Hypothalamus (tissue), 51 donors: ENCODE measurements at regions not wholly inside any gene's neighbourhood (a gene's known extent, or its start where the extent isn't known, plus 50 kb on each side); places are given as distances from the start of the nearest gene placed in this dataset.

ENCODE experiments used
- DNase-seq, 51 donors: peaks; one replicate each; lab custom pipeline; 2025; lab: John Stamatoyannopoulos, UW

DNA sequence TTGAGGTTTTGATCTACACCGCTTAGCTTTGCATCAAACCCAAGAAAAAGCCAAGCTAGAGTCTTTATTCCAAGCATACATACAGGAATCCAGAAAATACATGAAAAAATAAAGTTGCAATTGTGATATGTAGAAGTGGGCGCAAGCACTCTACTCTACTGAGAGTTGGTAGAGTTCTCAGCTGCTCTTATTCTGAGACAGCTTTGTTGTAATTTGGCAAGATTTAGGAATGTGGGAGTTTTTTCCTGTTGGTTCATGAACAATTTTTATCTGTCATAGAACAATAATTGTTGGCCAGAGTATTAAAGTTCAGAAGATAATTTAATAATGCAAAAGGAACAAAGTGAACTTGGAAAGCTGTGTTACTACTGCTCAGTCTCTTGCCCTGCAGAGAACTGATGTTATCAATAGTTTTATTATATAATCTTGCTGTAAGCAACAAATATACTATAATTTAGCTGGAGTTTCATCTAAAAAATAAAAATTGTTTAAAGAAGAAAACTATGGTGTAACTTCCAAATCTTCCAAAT is 302.0 kb upstream of the RND3 start:
- DNase-seq, result no peak

DNA sequence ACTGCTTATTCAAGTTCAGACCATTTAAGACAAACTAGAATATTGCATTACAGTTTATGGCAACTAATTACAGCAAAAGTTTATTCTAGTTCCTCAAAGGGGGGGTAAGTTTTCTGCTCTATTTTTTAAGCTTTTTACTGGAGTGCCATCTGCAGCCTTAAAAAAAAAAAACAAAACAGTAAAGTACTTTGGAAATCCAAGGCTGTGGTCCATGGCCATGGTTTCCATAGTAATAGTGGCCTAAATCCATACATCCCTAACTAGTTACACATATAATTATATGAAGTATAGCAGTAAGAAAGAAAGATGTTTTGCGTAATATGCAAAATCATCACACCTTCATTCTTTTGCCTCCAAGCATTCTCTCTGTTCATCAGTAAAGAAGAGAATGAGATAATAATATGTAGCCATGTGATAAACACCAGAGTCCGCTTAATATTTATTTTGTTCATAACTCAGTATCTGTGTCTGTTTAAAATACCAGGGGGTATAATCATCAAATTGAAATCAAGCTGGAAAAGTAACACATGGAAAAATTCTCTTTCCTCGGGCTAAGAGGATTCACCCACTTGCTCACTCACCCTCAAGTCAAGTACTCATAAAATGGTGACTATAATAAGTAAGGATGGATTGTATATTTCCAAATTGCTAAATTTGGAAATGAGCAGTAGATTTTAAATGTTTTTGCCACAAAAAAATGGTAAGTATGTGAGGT is 301.1 kb upstream of the RND3 start:
- DNase-seq, result no peak

DNA sequence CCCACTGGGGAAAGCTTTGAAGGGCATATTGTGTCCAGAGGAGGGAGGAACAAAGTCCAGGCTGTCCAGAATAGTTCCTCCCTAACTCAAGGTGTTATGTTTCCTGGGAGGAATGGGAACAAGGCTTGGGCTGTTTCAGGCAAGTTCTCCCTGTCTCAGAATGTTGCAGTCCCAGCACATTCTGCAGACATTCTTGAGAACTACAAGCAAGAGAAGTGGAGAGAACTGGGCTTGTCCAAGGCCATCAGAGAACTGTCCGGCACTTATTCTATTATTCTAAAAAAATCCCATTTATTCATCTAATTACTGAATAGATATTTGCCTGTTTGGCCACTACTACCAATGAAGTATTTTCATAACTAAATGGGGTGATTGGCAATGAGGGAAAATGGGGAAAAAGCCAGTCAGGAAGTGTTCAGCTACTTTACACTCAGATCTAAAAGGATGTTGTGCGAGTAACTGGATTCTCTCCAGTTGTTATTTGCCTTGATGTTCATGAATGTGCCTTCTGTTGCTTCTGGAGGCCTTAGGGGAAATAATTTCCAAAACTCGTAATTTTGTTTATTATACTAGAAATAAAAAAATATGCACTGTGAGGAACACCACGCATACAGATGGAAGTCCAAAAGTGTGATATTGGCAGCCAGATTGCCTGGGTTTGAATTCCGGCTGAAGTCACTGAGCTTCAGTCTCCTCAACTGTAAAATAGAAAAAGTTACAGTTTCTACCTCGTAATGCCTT is 300.1 kb upstream of the RND3 start:
- DNase-seq, result no peak

DNA sequence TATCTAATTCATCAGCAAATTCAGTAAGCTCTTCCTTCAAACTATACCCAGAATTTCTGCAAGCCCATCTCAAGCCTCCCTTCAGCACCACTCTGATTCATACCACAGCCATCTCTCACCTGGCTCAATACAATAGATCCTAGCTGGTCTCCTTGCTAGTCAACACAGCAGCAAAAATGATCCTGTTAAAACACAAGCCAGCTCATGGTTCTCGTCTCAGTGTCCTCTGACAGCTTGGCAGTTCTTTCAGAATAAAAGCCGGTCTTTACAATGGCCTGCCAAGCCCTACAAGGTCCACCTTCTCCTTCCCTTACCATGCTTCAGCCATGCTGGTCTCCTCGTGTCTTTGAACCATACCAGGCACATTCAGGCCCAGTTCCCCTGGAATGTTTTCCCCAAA is 296.9 kb upstream of the RND3 start:
- no peak for DNase-seq

DNA sequence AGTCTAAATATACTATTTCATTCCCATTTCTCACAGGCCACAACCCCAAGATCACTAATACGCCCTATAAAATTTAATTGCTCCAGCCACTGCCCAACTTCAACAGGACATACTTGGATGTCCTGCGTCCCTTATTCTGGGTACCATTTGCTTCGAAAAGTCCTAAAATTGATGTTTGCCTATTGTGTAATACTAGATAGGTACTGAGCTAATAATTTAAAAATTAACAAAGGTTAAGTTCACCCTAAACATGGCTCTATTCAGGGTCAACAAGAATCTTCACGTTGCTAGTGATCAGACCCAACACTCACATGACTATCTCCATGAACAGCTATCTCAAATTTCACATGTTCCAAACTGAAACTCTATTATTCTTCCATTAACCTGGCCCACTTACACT is 296.4 kb upstream of the RND3 start:
- DNase-seq, result no peak

DNA sequence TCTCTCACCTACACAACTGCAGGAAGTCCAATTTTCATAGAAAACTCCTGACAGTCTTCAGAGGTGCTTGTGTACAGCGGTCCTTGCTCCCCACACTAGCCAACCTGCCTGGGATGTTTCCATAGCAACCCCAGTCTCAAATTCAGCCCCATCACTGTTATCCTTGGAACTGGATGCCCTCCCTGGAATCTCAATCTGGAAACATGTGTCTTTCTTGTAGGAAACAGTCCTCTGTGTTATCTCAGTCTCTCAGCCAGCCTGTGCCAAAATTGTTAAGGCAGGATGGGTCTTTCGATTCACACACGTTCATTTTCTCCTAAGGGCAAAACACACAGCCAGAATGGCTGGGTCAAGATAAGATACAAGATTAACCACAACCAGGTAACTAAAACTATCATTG is 295.5 kb upstream of the RND3 start:
- DNase-seq, result peak in 1 of 51 donors; percentile 1

GRCh38 chr2:150782613-150783012 is 295.1 kb upstream of the RND3 start:
- no peak for DNase-seq

- no peak for DNase-seq
Measured at GRCh38 chr2:150781142-150781541, 293.7 kb upstream of the RND3 start.

- no peak for DNase-seq
Measured at GRCh38 chr2:150778828-150779227, 291.4 kb upstream of the RND3 start.

DNA sequence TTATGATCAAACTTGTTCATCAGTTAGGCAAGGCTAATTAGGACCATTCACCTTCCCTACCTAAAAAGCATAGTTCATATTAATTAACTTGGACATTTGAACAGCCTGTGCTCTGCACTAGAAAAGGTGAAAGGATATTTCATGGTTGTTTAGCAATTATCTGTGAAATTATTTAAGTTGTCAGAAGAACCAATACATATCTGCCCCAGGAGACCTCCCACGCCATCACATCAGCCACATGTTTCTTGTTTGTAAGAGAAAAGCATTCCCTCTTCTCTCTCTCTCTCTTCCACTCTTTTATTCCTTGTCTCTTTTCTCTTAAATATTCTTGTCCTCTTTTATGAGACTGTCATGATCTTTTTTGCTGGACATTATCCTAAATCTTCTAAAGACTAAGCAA is 282.0 kb upstream of the RND3 start:
- DNase-seq, result no peak

- no peak for DNase-seq
Measured at GRCh38 chr2:150767991-150768746, 280.7 kb upstream of the RND3 start.

GRCh38 chr2:150762571-150762970 is 275.1 kb upstream of the RND3 start:
- DNase-seq, result peak in 1 of 51 donors; percentile 9

DNA sequence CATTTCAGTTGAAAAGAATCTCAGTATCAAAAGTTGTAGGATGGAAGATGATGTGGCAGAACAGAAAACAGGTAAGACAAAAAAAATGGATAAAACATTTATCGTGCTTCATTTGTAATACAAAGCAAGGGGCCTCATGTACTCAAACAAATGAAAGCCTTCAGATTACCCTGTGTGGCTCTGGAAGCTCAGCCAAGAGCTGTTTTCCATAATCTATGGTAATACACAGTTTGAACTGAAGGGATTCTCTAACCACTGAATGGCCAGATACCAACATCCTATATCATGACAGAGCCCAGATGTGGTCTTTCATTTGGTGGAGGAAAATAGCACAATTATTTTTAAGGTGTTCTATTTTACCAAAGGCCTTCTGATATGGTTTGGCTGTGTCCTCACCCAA is 272.1 kb upstream of the RND3 start:
- DNase-seq, result no peak

- no peak for DNase-seq
Measured at GRCh38 chr2:150759106-150759505, 271.6 kb upstream of the RND3 start.

- no peak for DNase-seq
Measured at GRCh38 chr2:150752229-150752628, 264.8 kb upstream of the RND3 start.

DNA sequence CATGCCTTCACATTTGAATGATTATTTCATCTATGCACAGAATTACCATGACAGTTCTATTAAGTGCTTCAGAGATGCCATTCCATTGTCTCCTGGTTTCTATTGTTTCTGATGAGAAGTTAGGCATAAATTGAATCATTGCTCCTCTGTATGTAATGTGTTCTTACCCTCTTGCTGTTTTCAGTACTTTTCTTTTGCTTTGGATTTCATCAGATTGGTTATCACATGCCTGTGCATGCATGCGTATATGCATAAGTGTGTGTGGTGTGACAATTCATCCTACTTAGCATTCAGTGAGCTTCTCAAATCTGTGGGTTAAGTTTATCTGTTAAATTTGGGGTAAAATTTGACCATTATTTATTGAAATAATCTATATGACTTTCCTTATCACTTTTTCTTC is 263.3 kb upstream of the RND3 start:
- DNase-seq, result no peak

- DNase-seq, result no peak
Measured at GRCh38 chr2:150742094-150742493, 254.6 kb upstream of the RND3 start.

GRCh38 chr2:150735894-150736498 is 248.5 kb upstream of the RND3 start:
- DNase-seq, result no peak

GRCh38 chr2:150733051-150733618 is 245.7 kb upstream of the RND3 start:
- no peak for DNase-seq

- no peak for DNase-seq
Measured at GRCh38 chr2:150732491-150732890, 245.0 kb upstream of the RND3 start.

- no peak for DNase-seq
Measured at GRCh38 chr2:150732064-150732463, 244.6 kb upstream of the RND3 start.
